ENCODE measurements at regions not wholly inside any gene's neighbourhood (a gene's known extent, or its start where the extent isn't known, plus 50 kb on each side); places are given as distances from the start of the nearest gene placed in this dataset.

- TF ChIP-seq, protein P1, sequence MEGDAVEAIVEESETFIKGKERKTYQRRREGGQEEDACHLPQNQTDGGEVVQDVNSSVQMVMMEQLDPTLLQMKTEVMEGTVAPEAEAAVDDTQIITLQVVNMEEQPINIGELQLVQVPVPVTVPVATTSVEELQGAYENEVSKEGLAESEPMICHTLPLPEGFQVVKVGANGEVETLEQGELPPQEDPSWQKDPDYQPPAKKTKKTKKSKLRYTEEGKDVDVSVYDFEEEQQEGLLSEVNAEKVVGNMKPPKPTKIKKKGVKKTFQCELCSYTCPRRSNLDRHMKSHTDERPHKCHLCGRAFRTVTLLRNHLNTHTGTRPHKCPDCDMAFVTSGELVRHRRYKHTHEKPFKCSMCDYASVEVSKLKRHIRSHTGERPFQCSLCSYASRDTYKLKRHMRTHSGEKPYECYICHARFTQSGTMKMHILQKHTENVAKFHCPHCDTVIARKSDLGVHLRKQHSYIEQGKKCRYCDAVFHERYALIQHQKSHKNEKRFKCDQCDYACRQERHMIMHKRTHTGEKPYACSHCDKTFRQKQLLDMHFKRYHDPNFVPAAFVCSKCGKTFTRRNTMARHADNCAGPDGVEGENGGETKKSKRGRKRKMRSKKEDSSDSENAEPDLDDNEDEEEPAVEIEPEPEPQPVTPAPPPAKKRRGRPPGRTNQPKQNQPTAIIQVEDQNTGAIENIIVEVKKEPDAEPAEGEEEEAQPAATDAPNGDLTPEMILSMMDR (IDR thresholded peaks at IDR 0.05; ENCODE audit: low read depth, low read length): no peak
- DNase-seq (ENCODE audit: extremely low read depth, low read depth): no peak
Observed at GRCh38 chrX:95884186-95884585, 800.5 kb upstream of the DIAPH2 start.

DNA sequence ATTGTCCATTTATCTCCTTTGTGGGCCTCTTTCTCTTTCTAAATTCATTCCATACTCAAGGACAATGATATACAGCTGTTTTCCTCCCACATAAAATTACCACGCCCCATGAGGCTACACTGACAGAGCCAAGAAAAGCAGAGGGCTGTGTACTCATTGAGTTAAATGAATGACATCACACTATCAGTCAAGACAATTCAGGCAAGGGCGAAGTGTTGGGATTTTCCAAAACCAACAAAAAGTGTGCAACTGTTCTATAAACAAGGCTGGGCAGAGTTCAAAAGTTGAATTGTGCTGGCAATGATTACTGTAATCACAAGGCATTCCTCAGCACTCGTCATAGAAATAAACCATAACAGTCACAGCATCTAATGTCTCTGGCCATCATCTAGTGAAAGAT is 799.6 kb upstream of the DIAPH2 start:
- no peak for DNase-seq (ENCODE audit: extremely low read depth, low read depth)

DNA sequence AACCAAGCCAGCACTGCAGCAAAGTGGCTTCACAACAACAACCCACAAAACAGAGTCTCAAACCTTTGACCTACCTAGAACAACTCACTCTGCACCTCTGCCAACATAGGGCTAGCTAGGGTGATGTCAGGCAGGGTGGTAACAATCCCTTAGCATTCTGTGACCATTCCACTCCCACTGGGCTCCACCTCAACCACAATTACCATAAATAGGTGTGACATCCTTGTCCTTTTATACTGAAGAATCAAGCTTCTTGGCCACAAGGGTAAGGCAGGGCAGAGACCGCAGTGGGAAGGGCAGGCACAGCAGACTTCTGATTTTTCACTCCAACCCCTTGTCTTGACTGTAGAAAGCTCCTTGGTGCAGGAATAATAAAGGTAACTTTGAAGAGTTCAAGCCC is 795.4 kb upstream of the DIAPH2 start:
- no peak for DNase-seq (ENCODE audit: extremely low read depth, low read depth)
- TF ChIP-seq, protein P1 (IDR thresholded peaks at IDR 0.05; ENCODE audit: low read depth, low read length): no peak

More for the DNA sequence above, 799.6 kb upstream of the DIAPH2 start:
- TF ChIP-seq, protein P1 (IDR thresholded peaks at IDR 0.05; ENCODE audit: low read depth, low read length): no peak

GRCh38 chrX:95893636-95894035 is 791.0 kb upstream of the DIAPH2 start:
- DNase-seq (ENCODE audit: extremely low read depth, low read depth): no peak
- TF ChIP-seq, protein P1 (IDR thresholded peaks at IDR 0.05; ENCODE audit: low read depth, low read length): no peak

GRCh38 chrX:95903490-95903889 is 781.2 kb upstream of the DIAPH2 start:
- DNase-seq (ENCODE audit: extremely low read depth, low read depth): no peak
- TF ChIP-seq, protein P1 (IDR thresholded peaks at IDR 0.05; ENCODE audit: low read depth, low read length): no peak

DNA sequence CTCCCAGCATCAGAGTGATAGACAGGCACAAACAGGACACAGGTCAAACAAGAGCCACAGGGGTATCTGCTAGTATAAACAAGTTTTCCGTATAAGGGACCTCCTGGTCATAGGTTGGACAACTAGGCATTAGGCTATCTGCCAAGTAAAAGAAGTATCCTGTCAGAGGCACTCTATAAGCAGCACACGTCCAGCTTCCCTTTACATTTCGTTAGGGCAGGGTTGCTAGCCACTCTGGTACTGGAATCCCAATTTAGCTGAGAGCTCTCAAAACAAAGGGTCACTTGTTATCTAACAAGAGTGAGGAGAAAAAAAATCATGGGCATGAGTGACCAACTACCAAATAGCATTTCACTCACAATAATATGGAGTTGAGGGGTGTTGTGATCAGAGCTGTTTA is 780.7 kb upstream of the DIAPH2 start:
- TF ChIP-seq, protein P1 (IDR thresholded peaks at IDR 0.05; ENCODE audit: low read depth, low read length): no peak
- DNase-seq (ENCODE audit: extremely low read depth, low read depth): no peak

GRCh38 chrX:95907081-95907480 is 777.6 kb upstream of the DIAPH2 start:
- TF ChIP-seq, protein P1 (IDR thresholded peaks at IDR 0.05; ENCODE audit: low read depth, low read length): no peak
- no peak for DNase-seq (ENCODE audit: extremely low read depth, low read depth)

All from AG09319 (cell line).